Activated naive CD4-positive, alpha-beta T cell treated with anti-CD3 and anti-CD28 coated beads, Interleukin-2, amount 50 U/mL, for 72 hours (primary cell): ENCODE measurements at regions not wholly inside any gene's neighbourhood (a gene's known extent, or its start where the extent isn't known, plus 50 kb on each side); places are given as distances from the start of the nearest gene placed in this dataset.
A peak's percentile ranks its signal among the peaks of the same experiment; 100 is the strongest.
"Not testable (repeated sequence)": the region's sequence is repeated elsewhere in the genome, so short reads cannot be mapped to it uniquely, and the experiment has no call there.

ENCODE experiments used
- ATAC-seq, 2 donors: fragments of 150-1000 bp; cut with Tn5 transposase; 2 replicates each; pipeline ENCODE4 v1.10.0; 2021; ENCODE audit warnings: mild to moderate bottlenecking in 2 of 2, moderate library complexity in 2 of 2
- DNase-seq, 2 donors: peaks; one replicate each; pipeline ENCODE4 v3.0.0; 2021 to 2022; ENCODE audit warnings: low spot score in 2 of 2
- H3K27ac Mint-ChIP-seq, 2 donors: one replicate each; pipeline ENCODE4 v1.8.0; 2022; ENCODE audit warnings: mild to moderate bottlenecking in 2 of 2, mixed read lengths in 2 of 2
- H3K36me3 Mint-ChIP-seq, 2 donors: one replicate each; pipeline ENCODE4 v1.8.0; 2022; ENCODE audit warnings: mixed read lengths in 2 of 2
- H3K9me3 Mint-ChIP-seq, 2 donors: one replicate each; pipeline ENCODE4 v1.8.0; 2022; ENCODE audit warnings: mixed read lengths in 2 of 2

GRCh38 chr13:44887515-44887914 is 101.8 kb downstream of the NUFIP1 start:
- no peak for ATAC-seq
- no peaks in the 10 kb centered on the region for H3K36me3 Mint-ChIP-seq
- no peak overlapping the region for H3K27ac Mint-ChIP-seq
- H3K9me3 Mint-ChIP-seq, result no peaks in the 10 kb centered on the region
- DNase-seq, result no peak

- no peaks in the 10 kb centered on the region for H3K9me3 Mint-ChIP-seq
- DNase-seq (no peak), ATAC-seq (no peak)
- no peak overlapping the region for H3K27ac Mint-ChIP-seq
- H3K36me3 Mint-ChIP-seq, result no peaks in the 10 kb centered on the region
Observed at GRCh38 chr13:44884076-44884729, 105.1 kb downstream of the NUFIP1 start.

- peaks cover 5 to 11% of the 10 kb centered on the region in 2 donors for H3K36me3 Mint-ChIP-seq
- peak in 1 of 2 donors; percentile 37 for ATAC-seq
- H3K27ac Mint-ChIP-seq, result no peak overlapping the region
- no peak for DNase-seq
- H3K9me3 Mint-ChIP-seq, result peaks cover 6 to 7% of the 10 kb centered on the region in 2 donors
Observed at GRCh38 chr13:44879452-44880058, 109.7 kb downstream of the NUFIP1 start.

- H3K27ac Mint-ChIP-seq, result no peak overlapping the region
- H3K9me3 Mint-ChIP-seq, result peaks cover 6 to 7% of the 10 kb centered on the region in 2 donors
- peaks cover 5 to 11% of the 10 kb centered on the region in 2 donors for H3K36me3 Mint-ChIP-seq
- ATAC-seq (no peak), DNase-seq (peak in 1 of 2 donors; percentile 31)
Observed at GRCh38 chr13:44876782-44877324, 112.4 kb downstream of the NUFIP1 start.

GRCh38 chr13:44874886-44875630 is 114.2 kb downstream of the NUFIP1 start:
- ATAC-seq, result no peak
- Mint-ChIP-seq H3K27ac (no peak overlapping the region), H3K36me3 (peaks cover 5 to 11% of the 10 kb centered on the region in 2 donors), H3K9me3 (peaks cover 6 to 7% of the 10 kb centered on the region in 2 donors)
- DNase-seq, result no peak

GRCh38 chr13:44874176-44874575 is 115.1 kb downstream of the NUFIP1 start:
- ATAC-seq, result no peak
- no peak for DNase-seq
- Mint-ChIP-seq H3K27ac (no peak overlapping the region), H3K36me3 (peaks cover 5 to 11% of the 10 kb centered on the region in 2 donors), H3K9me3 (peaks cover 6 to 7% of the 10 kb centered on the region in 2 donors)

GRCh38 chr13:44873461-44873860 is 115.8 kb downstream of the NUFIP1 start:
- Mint-ChIP-seq H3K9me3 (peaks cover 6 to 7% of the 10 kb centered on the region in 2 donors), H3K27ac (no peak overlapping the region), H3K36me3 (peaks cover 5 to 11% of the 10 kb centered on the region in 2 donors)
- DNase-seq (no peak), ATAC-seq (no peak)

- ATAC-seq (no peak), DNase-seq (no peak)
- no peak overlapping the region for H3K27ac Mint-ChIP-seq
- peaks cover 6 to 7% of the 10 kb centered on the region in 2 donors for H3K9me3 Mint-ChIP-seq
- H3K36me3 Mint-ChIP-seq, result peaks cover 5 to 11% of the 10 kb centered on the region in 2 donors
Observed at GRCh38 chr13:44872751-44873150, 116.5 kb downstream of the NUFIP1 start.

GRCh38 chr13:44870456-44870929 is 118.8 kb downstream of the NUFIP1 start:
- peaks cover 4 to 5% of the 10 kb centered on the region in 2 donors for H3K9me3 Mint-ChIP-seq
- peaks cover 0 to 7% of the 10 kb centered on the region in 2 donors for H3K36me3 Mint-ChIP-seq
- DNase-seq (no peak), ATAC-seq (no peak)
- peak overlapping the region in 1 of 2 donors; percentile 52 for H3K27ac Mint-ChIP-seq

- Mint-ChIP-seq H3K9me3 (peaks cover 4 to 5% of the 10 kb centered on the region in 2 donors), H3K36me3 (peaks cover 0 to 7% of the 10 kb centered on the region in 2 donors), H3K27ac (no peak overlapping the region)
- no peak for DNase-seq
- no peak for ATAC-seq
Observed at GRCh38 chr13:44869167-44869566, 120.1 kb downstream of the NUFIP1 start.

- peak in 1 of 2 donors; percentile 9 for DNase-seq
- peak; percentile 73 to 76 for ATAC-seq
- H3K27ac Mint-ChIP-seq, result no peak overlapping the region
- H3K36me3 Mint-ChIP-seq, result peaks cover 0 to 7% of the 10 kb centered on the region in 2 donors
- H3K9me3 Mint-ChIP-seq, result peaks cover 4 to 5% of the 10 kb centered on the region in 2 donors
Observed at GRCh38 chr13:44868397-44868796, 120.9 kb downstream of the NUFIP1 start.

- ATAC-seq (no peak), DNase-seq (no peak)
- H3K27ac Mint-ChIP-seq, result no peak overlapping the region
- H3K9me3 Mint-ChIP-seq, result peaks cover 4 to 5% of the 10 kb centered on the region in 2 donors
- peaks cover 0 to 7% of the 10 kb centered on the region in 2 donors for H3K36me3 Mint-ChIP-seq
Observed at GRCh38 chr13:44867825-44868224, 121.4 kb downstream of the NUFIP1 start.

GRCh38 chr13:44866411-44866911 is 122.8 kb downstream of the NUFIP1 start:
- peaks cover 0 to 7% of the 10 kb centered on the region in 2 donors for H3K36me3 Mint-ChIP-seq
- ATAC-seq (no peak), DNase-seq (no peak)
- H3K9me3 Mint-ChIP-seq, result peaks cover 4 to 5% of the 10 kb centered on the region in 2 donors
- no peak overlapping the region for H3K27ac Mint-ChIP-seq

- Mint-ChIP-seq H3K9me3 (peaks cover 4 to 5% of the 10 kb centered on the region in 2 donors), H3K36me3 (peaks cover 0 to 7% of the 10 kb centered on the region in 2 donors), H3K27ac (no peak overlapping the region)
- no peak for DNase-seq
- ATAC-seq, result no peak
Observed at GRCh38 chr13:44865722-44866410, 123.4 kb downstream of the NUFIP1 start.

- H3K27ac Mint-ChIP-seq, H3K36me3 Mint-ChIP-seq, ATAC-seq, DNase-seq, H3K9me3 Mint-ChIP-seq: not testable (repeated sequence)
Observed at GRCh38 chr13:44863641-44864040, 125.6 kb downstream of the NUFIP1 start.

GRCh38 chr13:44860454-44860853 is 128.8 kb downstream of the NUFIP1 start:
- Mint-ChIP-seq H3K9me3 (no peaks in the 10 kb centered on the region), H3K27ac (no peak overlapping the region), H3K36me3 (no peaks in the 10 kb centered on the region)
- no peak for ATAC-seq
- DNase-seq, result no peak
